DMS153 (cell line): ENCODE measurements at regions not wholly inside any gene's neighbourhood (a gene's known extent, or its start where the extent isn't known, plus 50 kb on each side); places are given as distances from the start of the nearest gene placed in this dataset.
"Not testable (repeated sequence)": the region's sequence is repeated elsewhere in the genome, so short reads cannot be mapped to it uniquely, and the experiment has no call there.

Source experiments
- DNase-seq: peaks from one replicate; lab custom pipeline; 2025; lab: John Stamatoyannopoulos, UW

DNA sequence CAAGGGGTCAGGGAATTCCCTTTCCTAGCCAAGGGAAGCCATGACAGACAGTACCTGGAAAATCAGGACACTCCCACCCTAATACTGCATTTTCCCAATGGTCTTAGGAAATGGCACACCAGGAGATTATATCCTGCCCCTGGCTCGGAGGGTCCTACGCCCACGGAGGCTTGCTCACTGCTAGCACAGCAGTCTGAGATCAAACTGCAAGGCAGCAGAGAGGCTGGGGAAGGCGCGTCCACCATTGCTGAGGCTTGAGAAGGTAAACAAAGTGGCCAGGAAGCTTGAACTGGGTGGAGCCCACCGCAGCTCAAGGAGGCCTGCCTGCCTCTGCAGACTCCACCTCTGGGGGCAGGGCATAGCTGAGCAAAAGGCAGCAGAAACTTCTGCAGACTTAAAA, 207.1 kb upstream of the OBI1 start:
- DNase-seq = not testable (repeated sequence)

DNA sequence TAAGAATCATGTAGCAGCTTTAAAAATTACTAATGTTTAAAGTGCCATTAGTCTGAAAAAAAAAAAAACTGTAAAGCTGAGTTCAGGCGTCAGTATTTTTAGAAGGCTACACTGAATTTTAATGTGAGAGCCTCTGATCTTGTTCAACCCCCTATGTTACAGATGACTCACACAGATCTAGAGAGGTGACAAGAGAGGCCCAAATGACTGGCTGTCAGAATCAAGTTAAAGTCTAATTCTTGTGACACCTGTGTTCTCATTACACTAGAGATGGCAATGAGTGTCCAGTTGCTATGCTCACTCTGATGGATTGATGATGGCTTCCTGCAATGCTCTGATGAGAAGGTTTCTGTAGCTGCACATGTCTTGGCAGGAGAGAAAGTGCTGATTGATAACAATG, 203.5 kb upstream of the OBI1 start:
- no peak for DNase-seq

GRCh38 chr13:78852709-78853108, 193.8 kb upstream of the OBI1 start:
- DNase-seq = no peak

DNA sequence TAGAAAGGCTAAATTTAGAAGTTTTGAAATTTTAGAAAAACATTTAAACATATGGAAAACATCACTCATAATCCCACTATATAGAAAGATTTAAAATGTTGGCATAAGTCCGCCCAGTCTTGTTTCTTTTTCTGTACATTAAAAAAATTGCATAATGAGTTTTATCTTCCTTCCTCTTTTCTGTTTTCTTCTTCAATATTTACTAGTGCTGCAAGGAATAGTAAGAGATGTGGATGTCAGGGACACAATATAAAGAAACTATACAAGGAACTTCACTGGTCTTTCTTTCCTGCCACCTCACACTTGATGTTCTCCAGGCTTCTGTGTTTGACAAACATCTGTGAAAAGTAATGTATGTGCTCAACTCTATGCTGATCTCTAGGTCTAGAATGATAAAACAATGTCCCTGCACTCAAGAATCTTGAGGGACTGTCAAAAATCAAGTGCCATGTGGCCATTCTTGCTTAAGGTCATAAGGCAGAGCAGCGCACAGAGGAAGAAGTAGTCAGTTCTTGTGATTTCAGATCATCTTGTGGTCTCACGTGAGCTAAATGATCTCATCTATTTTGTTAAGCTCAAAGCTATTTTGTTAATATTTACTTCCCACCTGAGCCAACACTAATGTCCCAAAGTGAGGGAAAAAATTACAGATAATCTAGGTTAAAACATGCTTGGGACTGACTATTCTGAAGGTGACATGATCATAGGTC, 186.9 kb upstream of the OBI1 start:
- DNase-seq = no peak

- no peak for DNase-seq
These were observed 185.2 kb upstream of the OBI1 start for GRCh38 chr13:78844106-78844505.

GRCh38 chr13:78841358-78841963, 182.5 kb upstream of the OBI1 start:
- DNase-seq = peak; percentile 98

GRCh38 chr13:78836238-78836784, 177.4 kb upstream of the OBI1 start:
- no peak for DNase-seq

DNA sequence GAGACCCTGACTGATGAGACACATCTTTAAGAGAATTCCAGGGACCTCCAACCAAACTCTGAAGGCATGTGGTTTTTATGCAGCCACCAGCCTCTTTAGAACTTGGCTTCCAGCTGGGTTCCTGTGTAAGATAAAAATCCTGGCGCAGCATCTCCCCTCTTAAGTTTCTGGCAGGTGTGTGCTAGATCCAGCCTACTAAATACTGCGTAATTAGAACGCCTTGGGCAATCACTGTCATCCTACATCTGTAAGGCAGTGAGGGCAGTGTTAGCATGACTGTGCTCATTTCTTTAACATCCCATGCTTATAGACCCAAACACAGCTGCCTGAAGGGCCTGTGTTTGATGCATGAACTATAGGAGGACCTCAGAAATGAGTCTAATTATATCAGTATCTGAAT, 173.5 kb upstream of the OBI1 start:
- DNase-seq = no peak

- no peak for DNase-seq
These were observed 171.6 kb upstream of the OBI1 start for GRCh38 chr13:78830508-78830907.

- DNase-seq = no peak
These were observed 170.9 kb upstream of the OBI1 start for GRCh38 chr13:78829821-78830220.

GRCh38 chr13:78827471-78827870, 168.5 kb upstream of the OBI1 start:
- DNase-seq = no peak

- DNase-seq = no peak
These were observed 168.0 kb upstream of the OBI1 start for GRCh38 chr13:78826936-78827335.

DNA sequence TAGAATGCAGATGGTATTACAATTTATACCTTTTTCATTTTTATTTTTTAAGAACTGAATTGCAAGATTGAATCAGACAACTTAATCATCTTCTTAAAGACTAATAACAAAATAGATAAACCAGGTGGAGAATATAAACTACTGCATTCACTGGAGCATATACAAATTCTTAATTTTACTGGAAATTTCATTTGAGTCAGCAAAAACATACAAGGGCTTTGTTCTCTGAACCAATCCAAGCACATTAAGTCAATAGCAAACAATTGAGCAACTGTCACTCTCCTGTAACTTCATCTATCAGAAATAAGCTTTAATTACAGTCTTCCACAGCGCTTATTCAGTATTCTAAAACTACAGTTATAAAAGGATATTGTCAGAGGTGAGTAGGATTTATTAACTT, 167.4 kb upstream of the OBI1 start:
- no peak for DNase-seq

- DNase-seq = no peak
These were observed 161.6 kb upstream of the OBI1 start for GRCh38 chr13:78820541-78820940.

DNA sequence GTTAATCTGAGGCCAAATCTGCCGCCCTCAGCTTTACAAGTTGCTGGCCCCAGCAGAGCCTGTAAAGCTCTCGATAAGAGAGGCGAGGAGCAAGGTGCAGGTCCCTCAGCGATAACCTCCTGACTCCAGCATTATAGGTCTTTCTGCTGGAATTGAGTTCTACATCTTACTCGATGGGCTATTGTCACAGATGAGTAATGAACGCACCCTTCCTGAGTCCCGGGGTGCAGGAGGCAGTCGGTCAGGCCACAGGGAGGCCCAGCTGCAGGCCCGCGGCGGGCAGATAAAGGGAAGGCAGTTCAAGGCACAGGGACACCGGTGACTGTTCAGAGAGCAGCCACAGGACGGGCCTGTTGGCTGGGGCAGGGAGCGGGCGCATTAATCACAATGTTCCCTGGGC, 157.6 kb upstream of the OBI1 start:
- no peak for DNase-seq

GRCh38 chr13:78816154-78816553, 157.2 kb upstream of the OBI1 start:
- DNase-seq = no peak

- no peak for DNase-seq
These were observed 147.5 kb upstream of the OBI1 start for GRCh38 chr13:78806457-78806856.

- no peak for DNase-seq
These were observed 144.0 kb upstream of the OBI1 start for GRCh38 chr13:78802912-78803311.

GRCh38 chr13:78787190-78787589, 128.2 kb upstream of the OBI1 start:
- peak; percentile 47 for DNase-seq

- peak; percentile 85 for DNase-seq
These were observed 127.5 kb upstream of the OBI1 start for GRCh38 chr13:78786459-78786858.

- DNase-seq = no peak
These were observed 126.8 kb upstream of the OBI1 start for GRCh38 chr13:78785764-78786163.

DNA sequence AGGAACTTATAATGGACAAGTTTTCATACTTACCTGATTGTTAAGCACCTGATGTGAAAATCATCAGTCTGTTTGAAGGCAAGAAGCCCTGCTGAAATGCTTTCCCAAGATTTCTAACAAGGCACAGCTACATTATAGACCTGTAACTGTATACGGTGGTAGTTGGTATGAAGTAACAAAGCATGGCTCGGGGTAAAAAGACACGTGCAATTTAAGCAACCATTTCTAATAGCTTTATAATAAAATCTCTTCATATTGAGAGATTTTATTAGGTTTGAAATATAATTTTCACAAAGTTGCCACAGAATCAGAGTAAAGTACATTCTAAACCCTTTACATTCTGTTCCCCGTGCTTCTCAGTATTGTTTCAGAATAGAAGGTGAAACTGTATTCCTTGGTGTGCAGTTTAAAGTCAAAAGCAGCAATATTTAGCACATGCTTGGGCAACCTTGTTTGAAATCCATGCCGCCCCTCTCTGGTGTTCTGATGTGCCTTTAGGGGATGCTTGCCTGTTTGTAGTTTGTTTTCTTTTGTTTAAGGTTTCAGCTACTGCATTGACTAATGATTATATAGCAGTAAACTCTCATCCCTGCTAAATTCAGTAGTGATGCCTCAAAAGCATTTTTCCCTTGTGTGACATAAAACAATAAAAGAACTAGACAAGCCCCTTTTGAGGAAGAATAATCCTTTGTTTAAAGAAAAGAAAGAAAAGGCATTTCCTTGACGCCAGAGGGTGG, 125.2 kb upstream of the OBI1 start:
- no peak for DNase-seq

GRCh38 chr13:78780708-78781107, 121.8 kb upstream of the OBI1 start:
- no peak for DNase-seq
